GM21786 (cell line): ENCODE measurements at regions not wholly inside any gene's neighbourhood (a gene's known extent, or its start where the extent isn't known, plus 50 kb on each side); places are given as distances from the start of the nearest gene placed in this dataset.
"Not testable (repeated sequence)": the region's sequence is repeated elsewhere in the genome, so short reads cannot be mapped to it uniquely, and the experiment has no call there.

Experiments
- ATAC-seq: cut with Tn5 transposase; IDR thresholded peaks from one replicate; pipeline ENCODE4 v1.9.1; 2021; ENCODE audit not compliant: unreplicated experiment

- no peak for ATAC-seq
Observed at GRCh38 chr16:13793841-13794409, 126.0 kb upstream of the ERCC4 start.

DNA sequence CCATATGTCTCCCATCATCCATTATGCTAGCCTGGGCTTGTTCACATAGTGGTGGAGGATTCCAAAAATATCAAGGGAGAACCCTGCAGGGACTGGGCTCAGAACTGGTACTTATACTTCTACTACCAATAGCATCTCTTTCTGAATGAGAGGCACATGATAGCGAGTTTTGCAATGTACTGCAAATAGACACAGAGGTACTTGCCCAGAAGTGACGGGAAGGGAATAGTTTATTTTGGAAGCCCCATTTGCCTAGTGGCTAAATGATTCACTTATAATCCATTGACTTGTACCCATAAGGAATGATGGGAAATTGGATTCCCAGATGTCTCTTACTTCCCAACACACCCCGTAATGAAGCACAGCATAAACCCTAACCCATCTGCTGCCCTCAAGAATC lies 124.8 kb upstream of the ERCC4 start:
- no peak for ATAC-seq

DNA sequence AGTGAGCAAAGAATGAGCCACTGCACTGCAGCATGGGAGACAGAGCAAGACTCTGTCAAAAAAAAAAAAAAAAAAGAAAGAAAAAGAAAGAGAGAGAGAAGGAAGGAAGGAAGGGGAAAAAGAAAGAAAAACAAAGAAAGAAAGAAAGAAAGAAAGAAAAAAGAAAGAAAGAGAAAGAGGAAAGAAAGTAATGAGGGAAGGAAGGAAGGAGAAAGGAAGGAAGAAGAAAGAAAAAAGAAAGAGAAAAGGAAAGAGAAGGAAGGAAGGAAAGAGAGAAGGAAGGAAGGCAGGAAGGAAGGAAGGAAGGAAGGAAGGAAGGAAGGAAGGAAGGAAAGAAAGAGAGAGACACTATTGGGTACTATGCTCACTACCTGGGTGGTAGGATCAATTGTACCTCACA lies 122.2 kb upstream of the ERCC4 start:
- no peak for ATAC-seq

- ATAC-seq = no peak
Observed at GRCh38 chr16:13798211-13798610, 121.7 kb upstream of the ERCC4 start.

DNA sequence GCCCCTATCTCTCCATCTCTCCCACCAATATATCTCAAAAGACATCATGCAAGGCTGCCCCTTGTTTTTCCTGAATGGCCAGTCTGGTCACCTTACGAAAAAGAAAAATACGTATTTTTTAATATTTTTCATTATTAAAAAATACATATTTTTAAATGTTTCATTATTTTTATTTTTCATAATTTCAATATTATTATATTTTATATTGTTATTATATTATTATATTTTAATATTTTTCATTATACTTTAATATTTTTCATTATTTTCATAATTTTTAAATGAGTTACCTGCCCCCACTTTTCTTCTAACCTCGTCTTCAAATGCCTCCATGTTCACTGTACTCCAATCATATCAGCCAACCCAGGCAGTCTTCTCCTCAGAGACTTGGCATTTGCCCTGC lies 116.0 kb upstream of the ERCC4 start:
- ATAC-seq = no peak

- ATAC-seq = no peak
Observed at GRCh38 chr16:13805951-13806350, 114.0 kb upstream of the ERCC4 start.

- ATAC-seq = no peak
Observed at GRCh38 chr16:13806671-13807070, 113.3 kb upstream of the ERCC4 start.

GRCh38 chr16:13808102-13808501 lies 111.9 kb upstream of the ERCC4 start:
- ATAC-seq = no peak

DNA sequence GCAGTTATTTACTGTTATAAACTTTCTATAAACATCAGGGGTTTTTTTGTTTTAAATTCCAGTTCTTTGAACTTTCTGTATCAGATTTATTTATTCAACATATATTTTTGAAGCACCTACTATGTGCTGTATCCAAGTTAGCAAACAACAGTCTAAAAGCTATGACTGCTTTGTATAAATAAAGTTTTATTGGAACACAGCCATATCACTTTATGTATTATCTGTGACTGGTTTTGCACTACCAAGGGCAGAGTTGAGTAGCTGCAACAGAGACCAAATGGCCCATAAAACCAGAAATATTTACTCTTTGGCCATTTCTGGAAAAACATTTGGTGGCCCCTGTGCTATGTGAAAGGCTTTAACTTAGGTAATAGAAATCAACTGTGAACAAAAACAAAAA lies 110.2 kb upstream of the ERCC4 start:
- no peak for ATAC-seq

DNA sequence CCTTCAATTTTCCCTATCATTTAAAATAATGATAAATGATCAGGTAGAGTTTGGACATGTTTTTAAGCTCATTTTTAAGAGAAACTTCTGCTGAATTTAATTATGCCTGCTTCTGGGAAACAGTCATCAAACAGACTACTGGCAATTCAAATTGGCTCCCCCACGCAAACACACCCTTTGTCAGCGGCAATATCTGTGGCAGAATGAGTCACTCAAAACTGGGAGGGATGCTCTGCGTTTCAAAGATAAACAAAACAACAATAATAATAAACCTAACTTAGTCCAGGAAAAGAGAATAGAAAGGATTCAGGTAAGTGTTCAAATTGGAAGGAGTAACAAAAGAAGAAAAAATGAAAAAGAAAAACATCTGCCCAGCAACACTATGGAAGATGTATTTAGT lies 108.1 kb upstream of the ERCC4 start:
- ATAC-seq = no peak

GRCh38 chr16:13816701-13817100 lies 103.3 kb upstream of the ERCC4 start:
- no peak for ATAC-seq

DNA sequence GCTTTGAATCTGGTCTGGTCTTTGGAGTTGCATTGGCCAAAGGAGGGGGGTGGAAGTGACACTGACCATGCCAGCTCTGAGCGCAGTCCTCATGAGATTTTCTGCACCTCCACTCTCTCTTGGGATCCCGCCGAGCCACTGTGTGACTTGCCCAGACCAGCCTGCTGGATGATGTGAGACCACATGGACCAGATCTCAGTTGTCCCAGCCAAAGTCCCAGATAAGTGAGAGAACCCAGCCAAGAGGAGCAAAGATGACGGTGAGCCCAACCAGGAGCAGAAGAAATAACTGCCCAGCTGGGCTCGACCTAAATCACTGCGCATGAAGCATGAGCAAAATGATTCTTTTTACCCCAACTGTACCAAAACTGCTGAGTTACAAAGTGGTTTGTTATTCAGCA lies 96.5 kb upstream of the ERCC4 start:
- ATAC-seq = no peak

DNA sequence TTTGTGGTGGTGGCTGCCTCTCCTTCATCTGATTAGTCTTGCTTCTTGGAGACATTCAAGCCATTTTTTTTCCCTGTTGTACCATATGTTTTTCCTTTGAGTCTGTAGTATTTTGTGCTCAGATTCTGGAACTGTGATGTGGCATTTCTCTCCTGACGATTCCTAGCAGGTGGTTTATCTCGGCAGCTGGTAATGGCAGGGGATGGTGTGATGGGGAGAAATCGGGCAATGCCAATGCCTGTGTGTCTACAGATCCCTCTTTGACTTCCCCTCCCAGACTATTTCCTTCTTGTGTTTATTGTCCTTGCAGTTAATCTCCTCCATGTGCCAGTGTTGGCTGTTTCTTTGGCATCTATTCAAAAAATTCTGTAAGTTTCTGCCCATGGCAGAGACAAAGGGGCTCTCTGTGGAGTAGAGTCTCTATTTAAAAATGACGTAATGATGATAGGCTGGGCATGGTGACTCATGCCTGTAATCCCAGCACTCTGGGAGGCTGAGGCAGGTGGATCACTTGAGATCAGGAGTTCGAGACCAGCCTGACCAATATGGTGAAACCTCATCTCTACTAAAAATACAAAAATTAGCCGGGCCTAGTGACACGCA lies 90.2 kb upstream of the ERCC4 start:
- ATAC-seq = no peak

GRCh38 chr16:13833515-13833914 lies 86.4 kb upstream of the ERCC4 start:
- ATAC-seq = no peak

- no peak for ATAC-seq
Observed at GRCh38 chr16:13835387-13835786, 84.6 kb upstream of the ERCC4 start.

DNA sequence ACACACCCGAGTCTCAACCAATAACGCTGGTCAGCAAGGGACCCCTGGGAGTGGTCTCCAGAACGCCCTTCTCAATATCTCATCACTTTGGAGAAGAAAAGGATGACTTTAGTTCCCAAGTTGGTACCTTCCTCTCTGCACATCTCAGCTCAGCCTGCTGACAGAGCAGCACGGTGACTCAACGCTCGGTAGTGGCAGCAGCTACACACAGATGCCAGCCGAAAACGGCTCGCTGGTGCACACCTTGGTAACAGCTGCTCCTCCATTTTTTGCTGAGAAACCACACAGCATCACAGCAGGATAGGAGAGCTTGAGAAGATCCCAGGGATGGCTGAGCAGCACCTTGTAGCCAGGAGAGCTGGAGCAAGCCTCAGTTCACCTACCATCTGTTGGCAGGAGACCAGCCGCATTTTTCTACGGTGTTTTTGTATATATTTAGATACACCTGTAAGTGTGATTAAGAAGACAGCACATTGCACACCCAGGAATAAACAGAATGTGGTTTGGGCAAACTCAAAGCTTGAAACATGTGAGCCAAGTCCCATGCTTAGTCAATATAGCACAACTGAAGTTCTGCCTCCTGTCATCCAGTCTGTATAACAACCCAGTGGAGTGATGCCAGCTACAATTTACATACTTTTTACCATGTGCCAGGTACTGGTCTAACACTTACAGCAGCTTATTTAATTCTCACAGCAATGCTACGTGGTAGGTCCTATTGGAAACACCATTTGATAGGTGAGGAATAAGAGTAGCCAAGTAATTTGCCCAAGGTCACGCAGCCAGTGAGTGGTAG lies 83.8 kb upstream of the ERCC4 start:
- ATAC-seq = no peak

GRCh38 chr16:13838401-13839190 lies 81.4 kb upstream of the ERCC4 start:
- ATAC-seq = no peak

GRCh38 chr16:13839577-13839976 lies 80.4 kb upstream of the ERCC4 start:
- ATAC-seq = no peak

- no peak for ATAC-seq
Observed at GRCh38 chr16:13845232-13845631, 74.7 kb upstream of the ERCC4 start.

GRCh38 chr16:13848795-13849194 lies 71.2 kb upstream of the ERCC4 start:
- ATAC-seq = no peak

- ATAC-seq = not testable (repeated sequence)
Observed at GRCh38 chr16:13850173-13850572, 69.8 kb upstream of the ERCC4 start.

DNA sequence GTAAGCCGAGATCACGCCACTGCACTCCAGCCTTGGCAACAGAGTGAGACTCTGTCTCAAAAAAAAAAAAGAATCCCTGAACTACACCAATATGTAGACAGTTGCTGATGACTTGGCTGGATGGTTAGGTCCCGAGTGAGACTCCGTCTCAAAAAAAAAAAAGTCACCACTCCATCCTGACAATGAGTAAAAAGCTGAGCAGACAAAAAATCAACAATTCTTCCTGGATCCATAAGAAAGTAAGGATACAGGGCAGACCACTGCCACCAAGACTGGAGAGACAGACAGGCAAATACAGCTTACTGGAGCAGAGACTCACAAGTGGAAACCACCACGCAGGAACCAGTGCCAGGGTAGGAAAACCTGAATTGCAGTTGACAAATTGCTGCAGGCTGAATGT lies 67.1 kb upstream of the ERCC4 start:
- ATAC-seq = no peak
